ENCODE measurements at regions not wholly inside any gene's neighbourhood (a gene's known extent, or its start where the extent isn't known, plus 50 kb on each side); places are given as distances from the start of the nearest gene placed in this dataset.

DNA sequence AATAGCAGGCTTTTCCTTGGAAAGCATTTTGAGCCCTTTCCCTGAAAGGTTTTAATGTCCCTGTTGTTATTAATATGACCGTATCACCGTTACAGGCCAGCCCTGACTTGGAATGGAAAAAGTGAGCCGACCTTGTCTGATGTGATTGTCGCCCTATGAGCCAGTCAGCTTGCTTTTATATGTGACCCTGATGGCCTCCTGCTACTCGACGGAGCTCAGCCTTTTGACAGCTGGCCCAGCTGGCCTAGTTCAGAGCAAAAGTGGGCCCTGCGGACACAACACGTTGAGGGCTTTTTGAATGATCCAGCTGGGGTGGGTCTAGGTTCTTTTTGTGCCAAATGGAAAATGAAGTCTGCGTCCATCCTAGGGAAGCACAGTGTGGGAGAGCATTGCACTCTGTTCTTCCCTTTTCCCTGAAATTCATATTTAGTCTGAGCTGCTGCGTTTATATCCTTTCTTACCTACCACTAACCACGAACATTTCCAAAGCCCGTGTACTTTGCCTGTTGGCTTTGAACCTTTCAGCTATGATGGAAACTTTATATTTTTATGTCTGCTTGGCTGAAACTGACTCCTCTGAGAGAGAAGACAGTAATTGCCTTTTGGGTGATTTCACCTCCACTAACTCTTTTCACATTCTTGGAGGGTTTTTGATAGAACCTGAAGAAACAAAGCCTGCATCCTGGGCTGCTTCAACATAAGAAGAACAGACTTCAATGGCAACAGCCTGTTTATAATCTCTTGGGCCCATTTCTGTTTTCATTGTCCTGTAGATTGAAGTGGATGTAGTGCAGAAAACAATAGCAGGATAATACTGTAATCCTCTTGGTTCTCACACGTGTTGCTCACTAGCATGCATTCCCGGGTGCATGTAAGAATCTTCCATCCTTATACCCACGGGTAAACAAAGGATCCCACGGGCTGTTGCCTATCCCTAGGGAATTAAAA is 121.8 kb upstream of the HDGFL1 start:
- Histone ChIP-seq H3K4me3 (ENCODE audit: low read length in 2 of 2) (no peak overlapping the region), H3K9me3 (ENCODE audit: control insufficient read depth in 2 of 2, low read length in 2 of 2) (no peaks in the 10 kb centered on the region), H3K27me3 (ENCODE audit: control insufficient read depth in 2 of 2, insufficient read depth in 2 of 2, low read length in 2 of 2) (no peaks in the 10 kb centered on the region), H3K27ac (ENCODE audit: low read depth in 2 of 2, low read length in 2 of 2) (no peak overlapping the region), H3K36me3 (ENCODE audit: control insufficient read depth in 2 of 2, insufficient read depth in 2 of 2, low read length in 2 of 2) (no peaks in the 10 kb centered on the region), H3K9ac (ENCODE audit: low read depth in 1 of 2, low read length in 2 of 2) (no peak overlapping the region), H3K4me1 (ENCODE audit: control insufficient read depth in 2 of 2, insufficient read depth in 2 of 2, low read length in 2 of 2) (no peaks in the 10 kb centered on the region)

DNA sequence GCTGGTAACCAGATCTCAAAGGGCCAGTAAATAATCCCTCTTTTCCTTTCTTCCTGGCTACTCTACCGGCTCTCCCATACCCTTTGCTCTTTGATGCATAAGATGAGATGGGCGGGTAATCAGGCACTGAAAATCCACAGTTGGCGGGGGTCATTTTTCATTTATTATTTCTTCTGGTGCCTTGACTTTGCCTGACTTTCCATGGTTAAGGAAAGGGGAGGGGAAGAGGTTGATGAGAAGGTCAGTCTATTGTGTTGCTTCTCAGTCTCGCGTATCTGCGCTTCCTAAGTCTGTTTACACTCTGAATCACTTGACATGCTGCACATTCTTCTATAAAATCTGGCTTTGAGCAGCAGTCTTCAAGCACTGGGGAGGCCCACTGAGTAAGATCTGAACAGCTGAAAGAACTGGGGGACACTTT is 121.1 kb upstream of the HDGFL1 start:
- Histone ChIP-seq H3K36me3 (ENCODE audit: control insufficient read depth in 2 of 2, insufficient read depth in 2 of 2, low read length in 2 of 2) (no peaks in the 10 kb centered on the region), H3K9me3 (ENCODE audit: control insufficient read depth in 2 of 2, low read length in 2 of 2) (no peaks in the 10 kb centered on the region), H3K27me3 (ENCODE audit: control insufficient read depth in 2 of 2, insufficient read depth in 2 of 2, low read length in 2 of 2) (no peaks in the 10 kb centered on the region), H3K9ac (ENCODE audit: low read depth in 1 of 2, low read length in 2 of 2) (no peak overlapping the region), H3K27ac (ENCODE audit: low read depth in 2 of 2, low read length in 2 of 2) (no peak overlapping the region), H3K4me1 (ENCODE audit: control insufficient read depth in 2 of 2, insufficient read depth in 2 of 2, low read length in 2 of 2) (no peaks in the 10 kb centered on the region), H3K4me3 (ENCODE audit: low read length in 2 of 2) (no peak overlapping the region)

- H3K36me3 ChIP-seq (ENCODE audit: control insufficient read depth in 2 of 2, insufficient read depth in 2 of 2, low read length in 2 of 2), result no peaks in the 10 kb centered on the region
- no peak overlapping the region for H3K27ac ChIP-seq (ENCODE audit: low read depth in 2 of 2, low read length in 2 of 2)
- no peak overlapping the region for H3K9ac ChIP-seq (ENCODE audit: low read depth in 1 of 2, low read length in 2 of 2)
- H3K27me3 ChIP-seq (ENCODE audit: control insufficient read depth in 2 of 2, insufficient read depth in 2 of 2, low read length in 2 of 2), result no peaks in the 10 kb centered on the region
- H3K4me3 ChIP-seq (ENCODE audit: low read length in 2 of 2), result no peak overlapping the region
- H3K9me3 ChIP-seq (ENCODE audit: control insufficient read depth in 2 of 2, low read length in 2 of 2), result no peaks in the 10 kb centered on the region
- no peaks in the 10 kb centered on the region for H3K4me1 ChIP-seq (ENCODE audit: control insufficient read depth in 2 of 2, insufficient read depth in 2 of 2, low read length in 2 of 2)
Measured at GRCh38 chr6:22451962-22452361, 117.4 kb upstream of the HDGFL1 start.

DNA sequence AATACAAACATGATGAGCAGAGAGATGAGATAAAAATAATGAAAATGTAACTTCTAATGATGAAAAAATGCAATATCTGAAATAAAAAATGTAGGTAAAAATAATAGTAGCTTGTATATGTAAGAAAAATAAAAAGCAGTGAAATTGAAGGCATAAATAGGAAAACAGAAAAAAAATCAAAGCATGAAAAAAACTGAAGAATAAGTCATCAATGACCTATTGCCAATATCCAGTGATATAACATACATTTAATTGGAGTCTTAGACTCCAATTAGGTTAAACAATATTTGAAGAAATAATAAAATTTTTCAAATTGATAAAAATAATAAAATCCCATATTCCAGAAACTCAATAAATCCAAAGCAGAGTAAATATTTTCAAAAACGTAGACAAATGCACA is 114.0 kb upstream of the HDGFL1 start:
- no peak overlapping the region for H3K4me3 ChIP-seq (ENCODE audit: low read length in 2 of 2)
- H3K9me3 ChIP-seq (ENCODE audit: control insufficient read depth in 2 of 2, low read length in 2 of 2), result no peaks in the 10 kb centered on the region
- no peak overlapping the region for H3K27ac ChIP-seq (ENCODE audit: low read depth in 2 of 2, low read length in 2 of 2)
- H3K9ac ChIP-seq (ENCODE audit: low read depth in 1 of 2, low read length in 2 of 2), result no peak overlapping the region
- no peaks in the 10 kb centered on the region for H3K27me3 ChIP-seq (ENCODE audit: control insufficient read depth in 2 of 2, insufficient read depth in 2 of 2, low read length in 2 of 2)
- no peaks in the 10 kb centered on the region for H3K4me1 ChIP-seq (ENCODE audit: control insufficient read depth in 2 of 2, insufficient read depth in 2 of 2, low read length in 2 of 2)
- no peaks in the 10 kb centered on the region for H3K36me3 ChIP-seq (ENCODE audit: control insufficient read depth in 2 of 2, insufficient read depth in 2 of 2, low read length in 2 of 2)

DNA sequence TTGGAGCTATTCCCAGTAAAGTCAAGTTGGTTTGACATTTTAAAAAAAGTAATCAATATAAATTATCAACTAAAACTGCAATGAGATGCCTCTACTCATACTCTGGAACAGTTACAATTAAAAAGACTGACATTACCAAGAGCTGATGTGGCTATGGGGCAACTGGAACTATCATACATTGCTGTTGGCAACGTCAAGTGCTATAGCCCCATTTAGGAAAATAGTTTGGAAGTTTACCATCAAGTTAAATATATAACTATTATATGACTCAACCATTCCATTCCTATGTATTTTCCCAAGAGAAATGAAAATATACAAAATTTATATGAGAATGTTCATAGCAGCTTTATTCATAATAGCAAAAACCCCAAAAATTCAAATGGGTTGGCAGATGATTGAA is 111.4 kb upstream of the HDGFL1 start:
- H3K4me1 ChIP-seq (ENCODE audit: control insufficient read depth in 2 of 2, insufficient read depth in 2 of 2, low read length in 2 of 2), result no peaks in the 10 kb centered on the region
- no peak overlapping the region for H3K4me3 ChIP-seq (ENCODE audit: low read length in 2 of 2)
- no peaks in the 10 kb centered on the region for H3K36me3 ChIP-seq (ENCODE audit: control insufficient read depth in 2 of 2, insufficient read depth in 2 of 2, low read length in 2 of 2)
- no peaks in the 10 kb centered on the region for H3K27me3 ChIP-seq (ENCODE audit: control insufficient read depth in 2 of 2, insufficient read depth in 2 of 2, low read length in 2 of 2)
- H3K9me3 ChIP-seq (ENCODE audit: control insufficient read depth in 2 of 2, low read length in 2 of 2), result no peaks in the 10 kb centered on the region
- H3K27ac ChIP-seq (ENCODE audit: low read depth in 2 of 2, low read length in 2 of 2), result no peak overlapping the region
- H3K9ac ChIP-seq (ENCODE audit: low read depth in 1 of 2, low read length in 2 of 2), result no peak overlapping the region

GRCh38 chr6:22466665-22467245 is 102.6 kb upstream of the HDGFL1 start:
- Histone ChIP-seq H3K4me3 (ENCODE audit: low read length in 2 of 2) (no peak overlapping the region), H3K9me3 (ENCODE audit: control insufficient read depth in 2 of 2, low read length in 2 of 2) (no peaks in the 10 kb centered on the region), H3K9ac (ENCODE audit: low read depth in 1 of 2, low read length in 2 of 2) (no peak overlapping the region), H3K4me1 (ENCODE audit: control insufficient read depth in 2 of 2, insufficient read depth in 2 of 2, low read length in 2 of 2) (peaks cover 0 to 10% of the 10 kb centered on the region in 2 donors), H3K27ac (ENCODE audit: low read depth in 2 of 2, low read length in 2 of 2) (no peak overlapping the region), H3K27me3 (ENCODE audit: control insufficient read depth in 2 of 2, insufficient read depth in 2 of 2, low read length in 2 of 2) (no peaks in the 10 kb centered on the region), H3K36me3 (ENCODE audit: control insufficient read depth in 2 of 2, insufficient read depth in 2 of 2, low read length in 2 of 2) (no peaks in the 10 kb centered on the region)

GRCh38 chr6:22467645-22468044 is 101.7 kb upstream of the HDGFL1 start:
- Histone ChIP-seq H3K27me3 (ENCODE audit: control insufficient read depth in 2 of 2, insufficient read depth in 2 of 2, low read length in 2 of 2) (no peaks in the 10 kb centered on the region), H3K9ac (ENCODE audit: low read depth in 1 of 2, low read length in 2 of 2) (no peak overlapping the region), H3K9me3 (ENCODE audit: control insufficient read depth in 2 of 2, low read length in 2 of 2) (no peaks in the 10 kb centered on the region), H3K4me3 (ENCODE audit: low read length in 2 of 2) (no peak overlapping the region), H3K27ac (ENCODE audit: low read depth in 2 of 2, low read length in 2 of 2) (no peak overlapping the region), H3K36me3 (ENCODE audit: control insufficient read depth in 2 of 2, insufficient read depth in 2 of 2, low read length in 2 of 2) (no peaks in the 10 kb centered on the region), H3K4me1 (ENCODE audit: control insufficient read depth in 2 of 2, insufficient read depth in 2 of 2, low read length in 2 of 2) (peaks cover 0 to 10% of the 10 kb centered on the region in 2 donors)

- Histone ChIP-seq H3K27me3 (ENCODE audit: control insufficient read depth in 2 of 2, insufficient read depth in 2 of 2, low read length in 2 of 2) (no peaks in the 10 kb centered on the region), H3K4me3 (ENCODE audit: low read length in 2 of 2) (no peak overlapping the region), H3K9ac (ENCODE audit: low read depth in 1 of 2, low read length in 2 of 2) (no peak overlapping the region), H3K27ac (ENCODE audit: low read depth in 2 of 2, low read length in 2 of 2) (no peak overlapping the region), H3K36me3 (ENCODE audit: control insufficient read depth in 2 of 2, insufficient read depth in 2 of 2, low read length in 2 of 2) (no peaks in the 10 kb centered on the region), H3K9me3 (ENCODE audit: control insufficient read depth in 2 of 2, low read length in 2 of 2) (no peaks in the 10 kb centered on the region), H3K4me1 (ENCODE audit: control insufficient read depth in 2 of 2, insufficient read depth in 2 of 2, low read length in 2 of 2) (peaks cover 0 to 10% of the 10 kb centered on the region in 2 donors)
Measured at GRCh38 chr6:22468256-22468965, 101.0 kb upstream of the HDGFL1 start.

DNA sequence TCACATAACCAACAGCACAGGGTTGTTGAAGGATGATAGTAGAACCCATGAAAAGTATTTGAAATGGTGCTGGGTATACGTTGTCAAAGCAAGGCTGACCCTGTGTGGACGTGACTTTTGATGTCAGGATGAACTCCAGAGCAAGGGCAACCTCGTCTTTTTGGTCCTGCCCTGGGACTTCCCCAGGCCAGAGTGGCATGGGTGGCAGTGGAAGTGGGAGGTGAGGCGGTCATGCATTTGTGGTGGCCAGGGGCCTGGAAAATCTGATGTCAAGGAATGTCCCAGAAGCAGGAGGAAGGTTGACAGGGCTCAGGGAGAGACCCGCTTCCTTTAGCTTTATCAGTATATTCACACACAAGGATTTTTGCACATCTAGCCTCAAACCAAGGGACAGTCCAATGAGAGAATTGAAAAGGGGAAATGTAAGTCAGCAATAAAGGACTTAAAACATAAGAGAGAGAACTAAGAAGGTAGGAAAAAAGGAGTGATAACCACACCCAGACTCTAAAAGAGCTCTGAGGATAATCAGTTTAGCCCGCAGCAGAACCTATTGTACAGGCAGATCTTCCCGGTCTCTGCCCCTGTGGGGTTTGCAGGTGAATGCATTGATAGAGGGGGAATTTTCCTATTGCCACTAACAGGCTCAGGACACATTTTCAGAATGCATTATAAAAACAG is 98.8 kb upstream of the HDGFL1 start:
- Histone ChIP-seq H3K9me3 (ENCODE audit: control insufficient read depth in 2 of 2, low read length in 2 of 2) (no peaks in the 10 kb centered on the region), H3K9ac (ENCODE audit: low read depth in 1 of 2, low read length in 2 of 2) (no peak overlapping the region), H3K4me1 (ENCODE audit: control insufficient read depth in 2 of 2, insufficient read depth in 2 of 2, low read length in 2 of 2) (peaks cover 0 to 10% of the 10 kb centered on the region in 2 donors), H3K27me3 (ENCODE audit: control insufficient read depth in 2 of 2, insufficient read depth in 2 of 2, low read length in 2 of 2) (no peaks in the 10 kb centered on the region), H3K27ac (ENCODE audit: low read depth in 2 of 2, low read length in 2 of 2) (no peak overlapping the region), H3K4me3 (ENCODE audit: low read length in 2 of 2) (peak overlapping the region in 1 of 2 donors; percentile 8), H3K36me3 (ENCODE audit: control insufficient read depth in 2 of 2, insufficient read depth in 2 of 2, low read length in 2 of 2) (no peaks in the 10 kb centered on the region)

Data from mucosa of rectum (tissue), 2 donors.